HCT116 (cell line): ENCODE measurements at regions not wholly inside any gene's neighbourhood (a gene's known extent, or its start where the extent isn't known, plus 50 kb on each side); places are given as distances from the start of the nearest gene placed in this dataset.

ENCODE experiments used
- CBX3 ChIP-seq: IDR thresholded peaks from 2 replicates; pipeline ENCODE4 v1.6.1; 2012; ENCODE audit warnings: low read depth
- EZH2 ChIP-seq: fragments of 200-600 bp; sonication (generic); IDR thresholded peaks from 2 replicates; pipeline ENCODE4 v1.6.1; 2017; ENCODE audit warnings: antibody characterized with exemption, mixed run types
- FOSL1 ChIP-seq: IDR thresholded peaks from 2 replicates; pipeline ENCODE4 v1.6.1; 2012; ENCODE audit warnings: low read depth
- POLR2A ChIP-seq: IDR thresholded peaks from 2 replicates; pipeline ENCODE4 v1.7.0; 2011; ENCODE audit warnings: borderline replicate concordance; ENCODE audit not compliant: insufficient read depth, insufficient read length; ENCODE audit errors: extremely low read depth
- RAD21 ChIP-seq: IDR thresholded peaks from 2 replicates; pipeline ENCODE4 v1.6.1; 2012; ENCODE audit warnings: low read depth, mild to moderate bottlenecking
- SIN3A ChIP-seq: IDR thresholded peaks from 2 replicates; pipeline ENCODE4 v1.6.1; 2012; ENCODE audit warnings: low read depth
- YY1 ChIP-seq: IDR thresholded peaks from 2 replicates; pipeline ENCODE4 v1.6.1; 2011; ENCODE audit warnings: low read length, low read depth, moderate library complexity, mild to moderate bottlenecking; ENCODE audit not compliant: insufficient replicate concordance; ENCODE audit errors: extremely low read depth
- TF ChIP-seq, protein P1 (sequence below), 3 experiments: fragments of 200-600 bp in 1 of 3; sonication (generic) in 1 of 3; IDR thresholded peaks in 2 of 3; conservative IDR thresholded peaks in 1 of 3; 2 replicates each; pipeline ENCODE4 v1.5.1; 2012 to 2017; ENCODE audit warnings: low read depth in 2 of 3, low read length in 2 of 3, antibody characterized with exemption in 1 of 3, borderline replicate concordance in 1 of 3, control low read depth in 1 of 3, mild to moderate bottlenecking in 1 of 3, mixed read lengths in 1 of 3, mixed run types in 1 of 3, moderate library complexity in 1 of 3; ENCODE audit not compliant: insufficient read depth in 1 of 3
- TF ChIP-seq, protein P2 (sequence below): IDR thresholded peaks from 2 replicates; pipeline ENCODE4 v1.6.1; 2012

- TF ChIP-seq POLR2A: no peak
- TF ChIP-seq SIN3A: no peak
- TF ChIP-seq, protein P1, sequence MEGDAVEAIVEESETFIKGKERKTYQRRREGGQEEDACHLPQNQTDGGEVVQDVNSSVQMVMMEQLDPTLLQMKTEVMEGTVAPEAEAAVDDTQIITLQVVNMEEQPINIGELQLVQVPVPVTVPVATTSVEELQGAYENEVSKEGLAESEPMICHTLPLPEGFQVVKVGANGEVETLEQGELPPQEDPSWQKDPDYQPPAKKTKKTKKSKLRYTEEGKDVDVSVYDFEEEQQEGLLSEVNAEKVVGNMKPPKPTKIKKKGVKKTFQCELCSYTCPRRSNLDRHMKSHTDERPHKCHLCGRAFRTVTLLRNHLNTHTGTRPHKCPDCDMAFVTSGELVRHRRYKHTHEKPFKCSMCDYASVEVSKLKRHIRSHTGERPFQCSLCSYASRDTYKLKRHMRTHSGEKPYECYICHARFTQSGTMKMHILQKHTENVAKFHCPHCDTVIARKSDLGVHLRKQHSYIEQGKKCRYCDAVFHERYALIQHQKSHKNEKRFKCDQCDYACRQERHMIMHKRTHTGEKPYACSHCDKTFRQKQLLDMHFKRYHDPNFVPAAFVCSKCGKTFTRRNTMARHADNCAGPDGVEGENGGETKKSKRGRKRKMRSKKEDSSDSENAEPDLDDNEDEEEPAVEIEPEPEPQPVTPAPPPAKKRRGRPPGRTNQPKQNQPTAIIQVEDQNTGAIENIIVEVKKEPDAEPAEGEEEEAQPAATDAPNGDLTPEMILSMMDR (IDR thresholded peaks at IDR 0.05 in 2 of 3, conservative IDR thresholded peaks at IDR 0.05 in 1 of 3; ENCODE audit: borderline replicate concordance in 1 of 3, insufficient read depth in 1 of 3, low read depth in 2 of 3, low read length in 2 of 3): no peak
- no peak for TF ChIP-seq YY1
- TF ChIP-seq, protein P2, sequence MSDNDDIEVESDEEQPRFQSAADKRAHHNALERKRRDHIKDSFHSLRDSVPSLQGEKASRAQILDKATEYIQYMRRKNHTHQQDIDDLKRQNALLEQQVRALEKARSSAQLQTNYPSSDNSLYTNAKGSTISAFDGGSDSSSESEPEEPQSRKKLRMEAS: no peak
- no peak for TF ChIP-seq CBX3
- no peak for TF ChIP-seq FOSL1
- TF ChIP-seq EZH2: no peak
- TF ChIP-seq RAD21: no peak
Observed at GRCh38 chr21:35236090-35236489, 187.0 kb upstream of the RUNX1 start.
